ENCODE measurements at regions not wholly inside any gene's neighbourhood (a gene's known extent, or its start where the extent isn't known, plus 50 kb on each side); places are given as distances from the start of the nearest gene placed in this dataset.

GRCh38 chr20:48164034-48164433 is 378.8 kb upstream of the SULF2 start:
- H3K4me3 ChIP-seq (ENCODE audit: low read depth, low read length): no peak overlapping the region
- DNase-seq (ENCODE audit: low read depth): no peak
- TF ChIP-seq CTCF (IDR thresholded peaks at IDR 0.05; ENCODE audit: low read depth, low read length) (no peak), POLR2A (IDR thresholded peaks at IDR 0.05; ENCODE audit: extremely low read depth, insufficient read length) (no peak), MAX (IDR thresholded peaks at IDR 0.05; ENCODE audit: low read depth, low read length) (no peak), MYC (IDR thresholded peaks at IDR 0.05; ENCODE audit: low read depth, low read length) (no peak)

- H3K4me3 ChIP-seq (ENCODE audit: low read depth, low read length): no peak overlapping the region
- no peak for DNase-seq (ENCODE audit: low read depth)
- no peak for TF ChIP-seq POLR2A (IDR thresholded peaks at IDR 0.05; ENCODE audit: extremely low read depth, insufficient read length)
- no peak for TF ChIP-seq MAX (IDR thresholded peaks at IDR 0.05; ENCODE audit: low read depth, low read length)
- no peak for TF ChIP-seq MYC (IDR thresholded peaks at IDR 0.05; ENCODE audit: low read depth, low read length)
- TF ChIP-seq CTCF (IDR thresholded peaks at IDR 0.05; ENCODE audit: low read depth, low read length): no peak
Observed at GRCh38 chr20:48163505-48163904, 378.2 kb upstream of the SULF2 start.

GRCh38 chr20:48162621-48163020 is 377.3 kb upstream of the SULF2 start:
- DNase-seq (ENCODE audit: low read depth): no peak
- H3K4me3 ChIP-seq (ENCODE audit: low read depth, low read length): no peak overlapping the region
- TF ChIP-seq MAX (IDR thresholded peaks at IDR 0.05; ENCODE audit: low read depth, low read length): no peak
- TF ChIP-seq MYC (IDR thresholded peaks at IDR 0.05; ENCODE audit: low read depth, low read length): no peak
- TF ChIP-seq POLR2A (IDR thresholded peaks at IDR 0.05; ENCODE audit: extremely low read depth, insufficient read length): no peak
- no peak for TF ChIP-seq CTCF (IDR thresholded peaks at IDR 0.05; ENCODE audit: low read depth, low read length)

- TF ChIP-seq MYC (IDR thresholded peaks at IDR 0.05; ENCODE audit: low read depth, low read length) (no peak), POLR2A (IDR thresholded peaks at IDR 0.05; ENCODE audit: extremely low read depth, insufficient read length) (no peak), MAX (IDR thresholded peaks at IDR 0.05; ENCODE audit: low read depth, low read length) (no peak), CTCF (IDR thresholded peaks at IDR 0.05; ENCODE audit: low read depth, low read length) (no peak)
- H3K4me3 ChIP-seq (ENCODE audit: low read depth, low read length): no peak overlapping the region
- no peak for DNase-seq (ENCODE audit: low read depth)
Observed at GRCh38 chr20:48159145-48160008, 374.1 kb upstream of the SULF2 start.

- no peak overlapping the region for H3K4me3 ChIP-seq (ENCODE audit: low read depth, low read length)
- TF ChIP-seq MAX (IDR thresholded peaks at IDR 0.05; ENCODE audit: low read depth, low read length) (no peak), CTCF (IDR thresholded peaks at IDR 0.05; ENCODE audit: low read depth, low read length) (no peak), MYC (IDR thresholded peaks at IDR 0.05; ENCODE audit: low read depth, low read length) (no peak), POLR2A (IDR thresholded peaks at IDR 0.05; ENCODE audit: extremely low read depth, insufficient read length) (no peak)
- DNase-seq (ENCODE audit: low read depth): no peak
Observed at GRCh38 chr20:48158014-48158413, 372.7 kb upstream of the SULF2 start.
